Activated CD4-positive, CD25-positive, alpha-beta regulatory T cell treated with anti-CD3 and anti-CD28 coated beads, Interleukin-2, amount 50 U/mL, for 72 hours (primary cell): ENCODE measurements at regions not wholly inside any gene's neighbourhood (a gene's known extent, or its start where the extent isn't known, plus 50 kb on each side); places are given as distances from the start of the nearest gene placed in this dataset.
"Not testable (repeated sequence)": the region's sequence is repeated elsewhere in the genome, so short reads cannot be mapped to it uniquely, and the experiment has no call there.

Experiments
- DNase-seq: peaks from one replicate; pipeline ENCODE4 v3.0.0; 2021

- no peak for DNase-seq
Measured at GRCh38 chr15:69661446-69661845, 208.8 kb downstream of the RPLP1 start.

- no peak for DNase-seq
Measured at GRCh38 chr15:69661871-69662644, 209.4 kb downstream of the RPLP1 start.

DNA sequence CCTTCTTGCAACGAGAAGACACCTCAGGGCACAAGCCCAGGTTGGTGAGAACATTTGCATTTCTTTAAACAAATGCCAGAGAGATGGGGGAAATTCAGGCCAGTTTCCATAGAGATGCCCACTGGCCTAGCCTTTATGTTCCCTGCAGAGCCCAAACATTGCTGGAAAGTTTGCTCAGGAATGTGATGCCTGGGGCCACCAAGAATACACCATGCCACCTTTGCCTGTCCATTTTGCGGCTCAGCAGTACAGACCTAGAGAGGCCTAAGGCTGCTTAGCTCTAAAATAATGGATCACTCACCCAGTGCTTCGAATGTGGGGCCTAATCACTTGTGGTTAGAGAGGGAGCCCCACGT, 210.0 kb downstream of the RPLP1 start:
- DNase-seq = no peak

- DNase-seq = no peak
Measured at GRCh38 chr15:69663441-69663840, 210.8 kb downstream of the RPLP1 start.

- no peak for DNase-seq
Measured at GRCh38 chr15:69663982-69664381, 211.4 kb downstream of the RPLP1 start.

- no peak for DNase-seq
Measured at GRCh38 chr15:69664572-69665571, 212.3 kb downstream of the RPLP1 start.

GRCh38 chr15:69665641-69666111, 213.1 kb downstream of the RPLP1 start:
- no peak for DNase-seq

- no peak for DNase-seq
Measured at GRCh38 chr15:69666441-69666882, 213.8 kb downstream of the RPLP1 start.

DNA sequence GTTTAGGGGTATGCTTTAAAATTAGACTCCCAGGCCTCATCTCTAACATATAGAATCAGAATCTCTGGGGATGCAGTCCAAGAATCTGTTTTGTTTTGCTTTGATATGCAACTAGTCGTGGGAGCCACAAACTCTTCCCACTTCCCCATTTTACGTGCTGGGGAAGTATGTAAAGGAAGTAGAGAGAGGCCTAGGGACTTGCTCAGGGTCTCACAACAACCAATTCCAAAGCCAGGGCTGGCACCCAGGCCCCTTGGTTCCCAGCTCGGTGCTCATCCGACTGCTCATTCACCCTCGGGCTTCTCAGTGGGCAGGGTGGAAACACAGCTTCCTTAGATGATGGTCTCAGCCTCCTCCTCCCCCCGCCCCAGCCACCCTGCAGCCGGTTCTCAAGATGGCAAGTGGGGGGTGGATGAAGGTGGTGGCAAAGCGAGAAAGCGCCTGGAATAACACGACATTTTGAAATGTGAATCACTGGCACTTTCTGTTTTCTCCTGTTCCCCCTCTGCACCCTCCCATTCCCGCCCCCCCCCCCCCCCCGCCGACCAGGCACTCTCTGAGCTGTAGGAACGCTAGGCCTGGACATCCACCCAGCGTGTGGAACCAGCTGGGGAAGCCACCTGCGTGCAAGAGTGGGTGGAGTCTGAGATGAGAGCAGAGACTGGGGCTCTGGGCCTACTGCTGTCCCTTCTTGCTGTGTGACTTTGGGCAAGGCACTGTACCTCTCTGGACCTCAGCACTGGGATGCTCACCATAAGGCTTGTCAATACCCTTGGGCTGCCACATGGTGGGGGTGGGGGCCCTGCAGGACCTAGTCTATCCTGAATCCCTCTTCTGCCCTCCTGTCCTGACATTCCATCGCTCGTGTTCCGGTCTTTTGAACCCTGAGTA, 214.5 kb downstream of the RPLP1 start:
- no peak for DNase-seq

DNA sequence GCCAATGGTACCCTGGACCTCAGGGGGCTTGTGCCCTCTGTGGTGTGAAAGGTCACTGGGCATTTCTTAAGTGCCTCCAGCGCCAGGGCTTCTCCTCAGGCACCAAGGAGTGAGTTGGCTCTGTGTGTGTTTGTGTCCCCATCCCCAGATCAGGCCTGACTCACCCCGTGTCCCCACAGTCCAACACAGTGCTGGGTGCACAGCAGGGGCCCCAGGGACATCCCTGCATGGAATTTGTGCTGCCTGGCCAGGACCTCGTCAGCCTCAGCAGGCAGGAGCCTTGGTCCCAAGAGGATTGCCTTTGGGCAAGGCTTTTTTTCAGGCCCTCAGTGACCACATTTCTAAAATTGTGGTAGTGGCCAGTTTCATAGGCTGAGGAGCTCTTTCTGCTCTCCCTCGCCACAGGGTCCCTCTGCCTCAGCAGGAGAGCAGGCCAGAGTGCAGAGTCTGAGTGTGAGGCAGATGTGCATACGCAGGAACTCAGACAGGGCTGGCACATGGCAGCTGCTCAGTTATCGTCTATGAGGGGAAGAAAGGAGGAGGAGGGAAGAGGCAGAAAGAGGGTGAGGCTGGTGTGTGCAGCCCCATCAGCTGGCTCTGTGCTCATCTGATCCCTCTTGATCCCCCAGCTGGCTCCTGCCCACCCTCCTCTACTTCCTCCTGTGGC, 215.6 kb downstream of the RPLP1 start:
- DNase-seq = no peak

DNA sequence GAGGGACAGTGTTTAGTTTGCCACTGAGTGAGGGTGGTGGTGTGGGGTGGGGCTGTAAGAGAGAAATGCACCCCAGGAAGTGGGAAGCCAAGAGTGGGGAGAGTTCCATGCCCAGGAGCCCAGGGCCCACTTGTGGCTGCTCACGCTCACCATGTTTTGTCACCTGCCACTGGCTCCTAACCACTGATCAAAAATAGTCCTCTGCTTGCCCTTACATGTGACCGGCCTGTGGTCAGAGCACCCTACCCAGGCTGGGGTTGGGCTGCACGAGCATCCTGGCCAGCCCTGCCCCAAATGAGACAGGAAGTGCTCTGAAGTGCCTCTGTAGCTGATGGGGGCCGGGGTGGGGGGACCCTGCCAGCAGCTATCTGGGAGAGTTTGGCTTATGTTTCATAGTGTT, 216.3 kb downstream of the RPLP1 start:
- DNase-seq = no peak

GRCh38 chr15:69669446-69669845, 216.8 kb downstream of the RPLP1 start:
- no peak for DNase-seq

GRCh38 chr15:69673291-69673881, 220.8 kb downstream of the RPLP1 start:
- no peak for DNase-seq

GRCh38 chr15:69675731-69676130, 223.1 kb downstream of the RPLP1 start:
- no peak for DNase-seq

- DNase-seq = no peak
Measured at GRCh38 chr15:69677403-69677802, 224.8 kb downstream of the RPLP1 start.

GRCh38 chr15:69679623-69680228, 227.1 kb downstream of the RPLP1 start:
- DNase-seq = no peak

DNA sequence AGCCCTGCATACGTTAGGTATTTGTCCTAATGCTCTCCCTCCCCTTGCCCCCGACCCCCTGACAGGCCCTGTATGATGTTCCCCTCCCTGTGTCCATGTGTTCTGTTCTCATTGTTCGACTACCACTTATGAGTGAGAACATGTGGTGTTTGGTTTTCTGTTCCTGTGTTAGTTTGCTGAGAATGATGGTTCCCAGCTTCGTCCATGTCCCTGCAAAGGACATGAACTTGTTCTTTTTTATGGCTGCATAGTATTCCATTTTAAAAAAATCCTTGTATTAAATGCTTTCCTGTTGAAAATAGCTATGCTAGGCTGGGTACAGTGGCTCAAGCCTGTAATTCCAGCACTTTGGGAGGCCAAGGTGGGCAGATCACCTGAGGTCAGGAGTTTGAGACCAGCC, 232.2 kb downstream of the RPLP1 start:
- DNase-seq = not testable (repeated sequence)

- no peak for DNase-seq
Measured at GRCh38 chr15:69685512-69686452, 233.2 kb downstream of the RPLP1 start.

DNA sequence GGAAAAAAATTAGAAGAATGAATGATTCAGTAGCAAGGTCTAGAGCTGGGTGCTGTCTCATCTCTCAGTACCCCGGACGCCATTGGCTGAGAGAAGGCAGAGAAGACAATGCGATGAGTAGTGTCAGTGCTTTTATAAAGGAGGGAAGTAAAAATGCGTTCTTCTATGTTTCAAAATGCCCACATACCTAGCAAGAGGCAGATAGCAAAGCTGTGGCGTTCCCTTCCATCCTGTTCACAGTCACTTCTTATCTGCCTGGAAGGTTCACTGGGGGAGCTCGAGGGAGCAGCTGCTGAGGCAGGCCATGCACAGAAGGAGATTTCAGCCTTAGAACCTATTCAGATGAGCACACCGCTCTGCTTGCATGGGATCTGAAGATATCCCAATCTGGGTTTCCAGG, 234.0 kb downstream of the RPLP1 start:
- no peak for DNase-seq

- DNase-seq = no peak
Measured at GRCh38 chr15:69689133-69689532, 236.5 kb downstream of the RPLP1 start.
